K562 (cell line): ENCODE measurements at regions not wholly inside any gene's neighbourhood (a gene's known extent, or its start where the extent isn't known, plus 50 kb on each side); places are given as distances from the start of the nearest gene placed in this dataset.

Experiments
- ATAC-seq: fragments of 200-7000 bp; cut with Tn5 transposase; 3 replicates; pipeline ENCODE4 v1.9.1; 2020; ENCODE audit warnings: moderate library complexity
- BruUV-seq: library from RNA; stranded (reverse); fragments of 400-500 nt; replicated peaks from 2 replicates; lab custom pipeline; 2021; lab: Mats Ljungman, UMichigan
- CTCF ChIA-PET: fragments of 300-600 bp; formaldehyde crosslinking; extraction: SDS; loops from one replicate; lab custom pipeline; 2021; ENCODE audit warnings: low intra/inter-chr PET ratio; lab: Yijun Ruan, JAX
- POLR2A ChIA-PET: fragments of 300-600, 350-650 bp; sonication (Branson Sonifier 250); formaldehyde crosslinking; extraction: SDS; loops from one replicate; lab custom pipeline; 2021; ENCODE audit warnings: antibody characterized with exemption, inconsistent platforms; lab: Yijun Ruan, JAX
- DNase-seq, 4 experiments: peaks; one replicate each; pipeline versions ENCODE4 v3.0.0 to v3.0.0-alpha.2; 2011 to 2018; ENCODE audit warnings: low spot score in 3 of 4, mixed read lengths in 3 of 4; ENCODE audit errors: extremely low read depth in 1 of 4
- FAIRE-seq: peaks from 2 replicates; lab custom pipeline; 2011; peaks lifted over from hg19 to GRCh38; lab: Jason Lieb, UNC
- H2AFZ ChIP-seq: 2 replicates; pipeline ENCODE4 v1.6.0; 2011; ENCODE audit warnings: low read depth, low read length, control low read depth, inconsistent platforms
- H3K27ac ChIP-seq: fragments of 200-600 bp; 3 replicates; pipeline ENCODE4 v1.8.0; 2011; ENCODE audit warnings: low read depth, mild to moderate bottlenecking, control low read depth, inconsistent platforms, low read length, moderate library complexity, mixed read lengths; ENCODE audit errors: extremely low read depth
- H3K27me3 ChIP-seq, 2 experiments: fragments of 300-600 bp in 1 of 2; 2 replicates in 1 of 2; 3 replicates in 1 of 2; pipeline versions ENCODE4 v1.6.0 to v1.8.0; 2011; ENCODE audit warnings: inconsistent platforms in 2 of 2, low read length in 2 of 2, mild to moderate bottlenecking in 1 of 2, mixed read lengths in 1 of 2, moderate library complexity in 1 of 2; ENCODE audit not compliant: control insufficient read depth in 2 of 2, insufficient read depth in 2 of 2
- H3K36me3 ChIP-seq: fragments of 300-600 bp; 3 replicates; pipeline ENCODE4 v1.8.0; 2011; ENCODE audit warnings: mild to moderate bottlenecking, low read length, inconsistent platforms; ENCODE audit not compliant: control insufficient read depth, insufficient read depth
- H3K4me1 ChIP-seq, 2 experiments: fragments of 200-600 bp in 1 of 2; replicated peaks in 1 of 2; 2 replicates in 1 of 2; 3 replicates in 1 of 2; pipeline versions ENCODE4 v1.5.1 to v1.8.0; 2011; ENCODE audit warnings: inconsistent platforms in 2 of 2, low read length in 2 of 2, mild to moderate bottlenecking in 1 of 2, mixed read lengths in 1 of 2, moderate library complexity in 1 of 2; ENCODE audit not compliant: control insufficient read depth in 2 of 2, insufficient read depth in 2 of 2
- H3K4me2 ChIP-seq: 2 replicates; pipeline ENCODE4 v1.6.1; 2011; ENCODE audit warnings: low read length, control low read depth, inconsistent platforms, mixed read lengths; ENCODE audit not compliant: insufficient read depth
- H3K4me3 ChIP-seq: fragments of 200-600 bp; sonication (generic), shearing (Covaris generic); 2 replicates; pipeline ENCODE4 v1.5.1; 2016; ENCODE audit warnings: control low read depth, inconsistent platforms
- H3K79me2 ChIP-seq: fragments of 200-600 bp; 3 replicates; pipeline ENCODE4 v1.8.0; 2011; ENCODE audit warnings: low read length, inconsistent platforms; ENCODE audit not compliant: control insufficient read depth, insufficient read depth
- H3K9ac ChIP-seq, 2 experiments: 2 replicates each; pipeline versions ENCODE4 v1.6.0 to v1.6.1; 2011; ENCODE audit warnings: low read depth in 2 of 2, low read length in 2 of 2, control low read depth in 1 of 2, inconsistent platforms in 1 of 2, mild to moderate bottlenecking in 1 of 2, mixed read lengths in 1 of 2; ENCODE audit not compliant: insufficient read depth in 1 of 2
- H3K9me1 ChIP-seq: one replicate; pipeline ENCODE4 v1.6.0; 2011; ENCODE audit warnings: inconsistent platforms, mild to moderate bottlenecking, low read length, moderate library complexity; ENCODE audit not compliant: control insufficient read depth, insufficient read depth
- H3K9me3 ChIP-seq: replicated peaks from 2 replicates; pipeline ENCODE4 v1.5.1; 2011; ENCODE audit warnings: low read depth, low read length, inconsistent platforms; ENCODE audit not compliant: control insufficient read depth, insufficient read depth
- H4K20me1 ChIP-seq: replicated peaks from 2 replicates; pipeline ENCODE4 v1.6.1; 2011; ENCODE audit warnings: low read length, inconsistent platforms, mixed read lengths; ENCODE audit not compliant: control insufficient read depth, insufficient read depth
- BDP1 ChIP-seq: IDR thresholded peaks from 3 replicates; pipeline ENCODE4 v1.6.1; 2011; ENCODE audit not compliant: insufficient read length, insufficient read depth
- CBX1 ChIP-seq: sonication (generic); IDR thresholded peaks from 2 replicates; pipeline ENCODE4 v1.6.1; 2016; ENCODE audit warnings: antibody characterized with exemption, low read depth, mild to moderate bottlenecking
- CHCHD3 ChIP-seq: fragments of 250-450 bp; sonication (Bioruptor Pico); IDR thresholded peaks from 2 replicates; pipeline ENCODE4 v2.1.2; 2022; ENCODE audit warnings: mild to moderate bottlenecking
- DNMT1 ChIP-seq: fragments of 450-650 bp; IDR thresholded peaks from 2 replicates; pipeline ENCODE4 v1.6.1; 2016; ENCODE audit warnings: antibody characterized with exemption, mild to moderate bottlenecking
- KDM5B ChIP-seq: fragments of 200-600 bp; sonication (generic); IDR thresholded peaks from 2 replicates; pipeline ENCODE4 v1.6.1; 2012; ENCODE audit warnings: low read depth, mild to moderate bottlenecking, moderate library complexity, low read length, control low read depth, inconsistent platforms; ENCODE audit not compliant: insufficient replicate concordance
- LARP7 ChIP-seq: fragments of 450-650 bp; IDR thresholded peaks from 2 replicates; pipeline ENCODE4 v1.6.1; 2016
- MCM7 ChIP-seq, 2 experiments: fragments of 450-650 bp; IDR thresholded peaks; 2 replicates each; pipeline ENCODE4 v1.6.1; 2016 to 2018
- NCOA6 ChIP-seq: fragments of 450-650 bp; IDR thresholded peaks from 2 replicates; pipeline ENCODE4 v1.6.1; 2017; ENCODE audit warnings: mild to moderate bottlenecking
- POLR2A ChIP-seq: fragments of 450-650 bp; conservative IDR thresholded peaks from 2 replicates; pipeline ENCODE4 v1.6.1; 2016
- SIRT6 ChIP-seq: IDR thresholded peaks from one replicate; pipeline ENCODE4 v1.6.1; 2012; ENCODE audit warnings: low read depth, mild to moderate bottlenecking, control low read depth, inconsistent platforms, low read length, moderate library complexity
- TOE1 ChIP-seq, 2 experiments: fragments of 450-650 bp in 1 of 2; sonication (generic) in 1 of 2; formaldehyde crosslinking in 1 of 2; IDR thresholded peaks; 2 replicates each; pipeline versions ENCODE4 v1.7.1 to v1.8.0; 2016 to 2022; ENCODE audit warnings: borderline replicate concordance in 2 of 2, mild to moderate bottlenecking in 2 of 2, antibody characterized with exemption in 1 of 2, inconsistent platforms in 1 of 2, low read depth in 1 of 2, missing genetic modification reagents in 1 of 2, moderate library complexity in 1 of 2
- ZC3H4 ChIP-seq: sonication (generic); formaldehyde crosslinking; IDR thresholded peaks from 2 replicates; pipeline ENCODE4 v1.9.0; 2021; ENCODE audit warnings: missing genetic modification reagents, borderline replicate concordance
- ZFP1 ChIP-seq: fragments of 450-650 bp; formaldehyde crosslinking; IDR thresholded peaks from 2 replicates; pipeline ENCODE4 v1.4.0; 2020; ENCODE audit warnings: mild to moderate bottlenecking, mixed read lengths
- ZNF263 ChIP-seq: sonication (generic); formaldehyde crosslinking; IDR thresholded peaks from 2 replicates; pipeline ENCODE4 v1.8.0; 2022; ENCODE audit warnings: mild to moderate bottlenecking, missing genetic modification reagents, borderline replicate concordance
- ZNF316 ChIP-seq: fragments of 450-650 bp; IDR thresholded peaks from 2 replicates; pipeline ENCODE4 v1.6.1; 2016
- WGBS: fragments of 100-300 bp; shearing (Covaris generic); methylation state at CpG from one replicate; pipeline ENCODE4 v1.1.6; 2016; ENCODE audit warnings: low coverage, mixed read lengths; ENCODE audit not compliant: insufficient coverage; ENCODE audit errors: missing lambda C conversion rate; 5-methylcytosine and 5-hydroxymethylcytosine counted together
- in situ Hi-C: fragments of 300-500 bp; cut with MboI; formaldehyde crosslinking; loops from 4 replicates; pipeline ENCODE4 v1.15.0; 2018; ENCODE audit warnings: inconsistent platforms, mixed read lengths
- intact Hi-C: fragments of 100-400 bp; cut with micrococcal nuclease; formaldehyde crosslinking; loops from 2 replicates; pipeline ENCODE4 v1.14.2; 2022
- TF ChIP-seq, protein P1 (sequence below): fragments of 250-450 bp; sonication (Bioruptor Pico); IDR thresholded peaks from 2 replicates; pipeline ENCODE4 v1.5.0; 2022; ENCODE audit warnings: mild to moderate bottlenecking
- TF ChIP-seq, protein P2 (sequence below): fragments of 150-350 bp; IDR thresholded peaks from 2 replicates; pipeline ENCODE4 v1.6.1; 2014; ENCODE audit warnings: low read depth, mild to moderate bottlenecking, low read length, borderline replicate concordance
- TF ChIP-seq, protein P3 (sequence below): fragments of 450-650 bp; IDR thresholded peaks from 2 replicates; pipeline ENCODE4 v1.6.1; 2014; ENCODE audit warnings: low read depth, mild to moderate bottlenecking, moderate library complexity, borderline replicate concordance

DNA sequence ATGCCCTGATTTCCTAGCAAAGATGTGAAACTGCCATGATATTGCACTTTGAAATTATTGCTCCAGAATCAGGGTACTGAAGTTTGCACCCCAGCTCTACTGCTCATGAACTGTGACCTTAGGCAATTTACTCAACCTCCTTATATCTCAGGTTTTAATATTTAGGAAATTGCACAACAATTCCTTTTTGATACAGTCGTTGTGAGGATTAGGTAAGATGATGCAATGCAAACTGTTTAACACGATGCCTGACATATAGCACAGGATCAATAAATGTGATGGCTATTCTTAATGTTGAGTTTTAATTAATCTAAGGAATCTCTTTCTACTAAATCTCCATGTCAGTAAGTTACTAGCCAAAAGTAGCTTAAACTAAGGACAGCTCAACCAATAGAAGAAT is 555.8 kb downstream of the GALC start:
- Histone ChIP-seq H3K4me2 (no peak overlapping the region), H3K79me2 (no peaks in the 10 kb centered on the region), H3K36me3 (no peaks in the 10 kb centered on the region), H4K20me1 (no peaks in the 10 kb centered on the region), H3K9me3 (no peaks in the 10 kb centered on the region), H3K4me3 (no peak overlapping the region), H2AFZ (no peak overlapping the region), H3K27ac (no peak overlapping the region), H3K9me1 (no peaks in the 10 kb centered on the region), H3K9ac (no peak overlapping the region), H3K4me1 (no peaks in the 10 kb centered on the region), H3K27me3 (no peaks in the 10 kb centered on the region)
- WGBS, result 4% methylated on average over 2 of the region's 2 CpGs
- no peak for ATAC-seq
- intact Hi-C loops (no loop called here), in situ Hi-C loops (no loop called here)
- FAIRE-seq, result no peak
- ChIA-PET POLR2A (no interaction called here), CTCF (no interaction called here)
- BruUV-seq, result no TSS peak
- DNase-seq, result no peak
- TF ChIP-seq, protein P1, sequence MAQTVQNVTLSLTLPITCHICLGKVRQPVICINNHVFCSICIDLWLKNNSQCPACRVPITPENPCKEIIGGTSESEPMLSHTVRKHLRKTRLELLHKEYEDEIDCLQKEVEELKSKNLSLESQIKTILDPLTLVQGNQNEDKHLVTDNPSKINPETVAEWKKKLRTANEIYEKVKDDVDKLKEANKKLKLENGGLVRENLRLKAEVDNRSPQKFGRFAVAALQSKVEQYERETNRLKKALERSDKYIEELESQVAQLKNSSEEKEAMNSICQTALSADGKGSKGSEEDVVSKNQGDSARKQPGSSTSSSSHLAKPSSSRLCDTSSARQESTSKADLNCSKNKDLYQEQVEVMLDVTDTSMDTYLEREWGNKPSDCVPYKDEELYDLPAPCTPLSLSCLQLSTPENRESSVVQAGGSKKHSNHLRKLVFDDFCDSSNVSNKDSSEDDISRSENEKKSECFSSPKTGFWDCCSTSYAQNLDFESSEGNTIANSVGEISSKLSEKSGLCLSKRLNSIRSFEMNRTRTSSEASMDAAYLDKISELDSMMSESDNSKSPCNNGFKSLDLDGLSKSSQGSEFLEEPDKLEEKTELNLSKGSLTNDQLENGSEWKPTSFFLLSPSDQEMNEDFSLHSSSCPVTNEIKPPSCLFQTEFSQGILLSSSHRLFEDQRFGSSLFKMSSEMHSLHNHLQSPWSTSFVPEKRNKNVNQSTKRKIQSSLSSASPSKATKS, result no peak
- TF ChIP-seq NCOA6 (no peak), DNMT1 (no peak), ZNF263 (CRISPR knock-in tag) (no peak), SIRT6 (no peak), CBX1 (no peak), KDM5B (no peak), ZC3H4 (CRISPR knock-in tag) (no peak), POLR2A (no peak), CHCHD3 (CRISPR knock-in tag) (no peak), LARP7 (no peak), MCM7 (IDR thresholded peaks at IDR 0.05) (no peak), ZNF316 (no peak), TOE1 (IDR thresholded peaks at IDR 0.05; ENCODE audit: borderline replicate concordance) (no peak), TOE1 (CRISPR knock-in tag; IDR thresholded peaks at IDR 0.05; ENCODE audit: borderline replicate concordance, low read depth) (no peak), BDP1 (no peak), ZFP1 (CRISPR knock-in tag) (no peak)
- TF ChIP-seq, protein P2, sequence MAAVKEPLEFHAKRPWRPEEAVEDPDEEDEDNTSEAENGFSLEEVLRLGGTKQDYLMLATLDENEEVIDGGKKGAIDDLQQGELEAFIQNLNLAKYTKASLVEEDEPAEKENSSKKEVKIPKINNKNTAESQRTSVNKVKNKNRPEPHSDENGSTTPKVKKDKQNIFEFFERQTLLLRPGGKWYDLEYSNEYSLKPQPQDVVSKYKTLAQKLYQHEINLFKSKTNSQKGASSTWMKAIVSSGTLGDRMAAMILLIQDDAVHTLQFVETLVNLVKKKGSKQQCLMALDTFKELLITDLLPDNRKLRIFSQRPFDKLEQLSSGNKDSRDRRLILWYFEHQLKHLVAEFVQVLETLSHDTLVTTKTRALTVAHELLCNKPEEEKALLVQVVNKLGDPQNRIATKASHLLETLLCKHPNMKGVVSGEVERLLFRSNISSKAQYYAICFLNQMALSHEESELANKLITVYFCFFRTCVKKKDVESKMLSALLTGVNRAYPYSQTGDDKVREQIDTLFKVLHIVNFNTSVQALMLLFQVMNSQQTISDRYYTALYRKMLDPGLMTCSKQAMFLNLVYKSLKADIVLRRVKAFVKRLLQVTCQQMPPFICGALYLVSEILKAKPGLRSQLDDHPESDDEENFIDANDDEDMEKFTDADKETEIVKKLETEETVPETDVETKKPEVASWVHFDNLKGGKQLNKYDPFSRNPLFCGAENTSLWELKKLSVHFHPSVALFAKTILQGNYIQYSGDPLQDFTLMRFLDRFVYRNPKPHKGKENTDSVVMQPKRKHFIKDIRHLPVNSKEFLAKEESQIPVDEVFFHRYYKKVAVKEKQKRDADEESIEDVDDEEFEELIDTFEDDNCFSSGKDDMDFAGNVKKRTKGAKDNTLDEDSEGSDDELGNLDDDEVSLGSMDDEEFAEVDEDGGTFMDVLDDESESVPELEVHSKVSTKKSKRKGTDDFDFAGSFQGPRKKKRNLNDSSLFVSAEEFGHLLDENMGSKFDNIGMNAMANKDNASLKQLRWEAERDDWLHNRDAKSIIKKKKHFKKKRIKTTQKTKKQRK, result no peak
- TF ChIP-seq, protein P3, sequence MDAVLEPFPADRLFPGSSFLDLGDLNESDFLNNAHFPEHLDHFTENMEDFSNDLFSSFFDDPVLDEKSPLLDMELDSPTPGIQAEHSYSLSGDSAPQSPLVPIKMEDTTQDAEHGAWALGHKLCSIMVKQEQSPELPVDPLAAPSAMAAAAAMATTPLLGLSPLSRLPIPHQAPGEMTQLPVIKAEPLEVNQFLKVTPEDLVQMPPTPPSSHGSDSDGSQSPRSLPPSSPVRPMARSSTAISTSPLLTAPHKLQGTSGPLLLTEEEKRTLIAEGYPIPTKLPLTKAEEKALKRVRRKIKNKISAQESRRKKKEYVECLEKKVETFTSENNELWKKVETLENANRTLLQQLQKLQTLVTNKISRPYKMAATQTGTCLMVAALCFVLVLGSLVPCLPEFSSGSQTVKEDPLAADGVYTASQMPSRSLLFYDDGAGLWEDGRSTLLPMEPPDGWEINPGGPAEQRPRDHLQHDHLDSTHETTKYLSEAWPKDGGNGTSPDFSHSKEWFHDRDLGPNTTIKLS, result no peak
